ENCODE measurements at regions not wholly inside any gene's neighbourhood (a gene's known extent, or its start where the extent isn't known, plus 50 kb on each side); places are given as distances from the start of the nearest gene placed in this dataset.

- ATAC-seq, result no peak
Measured at GRCh38 chr18:28855524-28855923, 678.6 kb upstream of the CDH2 start.

GRCh38 chr18:28854964-28855363 lies 678.0 kb upstream of the CDH2 start:
- TF ChIP-seq BACH2 (CRISPR knock-in tag; IDR thresholded peaks at IDR 0.05; ENCODE audit: borderline replicate concordance) (no peak), CSDC2 (CRISPR knock-in tag; IDR thresholded peaks at IDR 0.05) (no peak), CSRNP3 (CRISPR knock-in tag; IDR thresholded peaks at IDR 0.05) (no peak), TCF4 (CRISPR knock-in tag; IDR thresholded peaks at IDR 0.05; ENCODE audit: borderline replicate concordance) (no peak), OSR1 (CRISPR knock-in tag; IDR thresholded peaks at IDR 0.05) (no peak), ARNTL (CRISPR knock-in tag; IDR thresholded peaks at IDR 0.05; ENCODE audit: borderline replicate concordance, low read depth) (no peak), GLIS3 (CRISPR knock-in tag; IDR thresholded peaks at IDR 0.05) (no peak), PPARA (CRISPR knock-in tag; IDR thresholded peaks at IDR 0.05; ENCODE audit: borderline replicate concordance) (no peak), ZFP30 (CRISPR knock-in tag; IDR thresholded peaks at IDR 0.05) (no peak), SNAI2 (CRISPR knock-in tag; IDR thresholded peaks at IDR 0.05) (no peak), ZNF8 (CRISPR knock-in tag; IDR thresholded peaks at IDR 0.05) (no peak), ESRRG (CRISPR knock-in tag; IDR thresholded peaks at IDR 0.05) (no peak), ZC3H10 (CRISPR knock-in tag; IDR thresholded peaks at IDR 0.05) (no peak), ZFP3 (CRISPR knock-in tag; IDR thresholded peaks at IDR 0.05) (no peak), ISL1 (CRISPR knock-in tag; IDR thresholded peaks at IDR 0.05) (no peak), ZNF70 (CRISPR knock-in tag; IDR thresholded peaks at IDR 0.05) (no peak)
- TF ChIP-seq, protein P1, sequence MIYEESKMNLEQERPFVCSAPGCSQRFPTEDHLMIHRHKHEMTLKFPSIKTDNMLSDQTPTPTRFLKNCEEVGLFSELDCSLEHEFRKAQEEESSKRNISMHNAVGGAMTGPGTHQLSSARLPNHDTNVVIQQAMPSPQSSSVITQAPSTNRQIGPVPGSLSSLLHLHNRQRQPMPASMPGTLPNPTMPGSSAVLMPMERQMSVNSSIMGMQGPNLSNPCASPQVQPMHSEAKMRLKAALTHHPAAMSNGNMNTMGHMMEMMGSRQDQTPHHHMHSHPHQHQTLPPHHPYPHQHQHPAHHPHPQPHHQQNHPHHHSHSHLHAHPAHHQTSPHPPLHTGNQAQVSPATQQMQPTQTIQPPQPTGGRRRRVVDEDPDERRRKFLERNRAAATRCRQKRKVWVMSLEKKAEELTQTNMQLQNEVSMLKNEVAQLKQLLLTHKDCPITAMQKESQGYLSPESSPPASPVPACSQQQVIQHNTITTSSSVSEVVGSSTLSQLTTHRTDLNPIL (CRISPR knock-in tag; IDR thresholded peaks at IDR 0.05; ENCODE audit: low read depth), result no peak
- TF ChIP-seq, protein P2, sequence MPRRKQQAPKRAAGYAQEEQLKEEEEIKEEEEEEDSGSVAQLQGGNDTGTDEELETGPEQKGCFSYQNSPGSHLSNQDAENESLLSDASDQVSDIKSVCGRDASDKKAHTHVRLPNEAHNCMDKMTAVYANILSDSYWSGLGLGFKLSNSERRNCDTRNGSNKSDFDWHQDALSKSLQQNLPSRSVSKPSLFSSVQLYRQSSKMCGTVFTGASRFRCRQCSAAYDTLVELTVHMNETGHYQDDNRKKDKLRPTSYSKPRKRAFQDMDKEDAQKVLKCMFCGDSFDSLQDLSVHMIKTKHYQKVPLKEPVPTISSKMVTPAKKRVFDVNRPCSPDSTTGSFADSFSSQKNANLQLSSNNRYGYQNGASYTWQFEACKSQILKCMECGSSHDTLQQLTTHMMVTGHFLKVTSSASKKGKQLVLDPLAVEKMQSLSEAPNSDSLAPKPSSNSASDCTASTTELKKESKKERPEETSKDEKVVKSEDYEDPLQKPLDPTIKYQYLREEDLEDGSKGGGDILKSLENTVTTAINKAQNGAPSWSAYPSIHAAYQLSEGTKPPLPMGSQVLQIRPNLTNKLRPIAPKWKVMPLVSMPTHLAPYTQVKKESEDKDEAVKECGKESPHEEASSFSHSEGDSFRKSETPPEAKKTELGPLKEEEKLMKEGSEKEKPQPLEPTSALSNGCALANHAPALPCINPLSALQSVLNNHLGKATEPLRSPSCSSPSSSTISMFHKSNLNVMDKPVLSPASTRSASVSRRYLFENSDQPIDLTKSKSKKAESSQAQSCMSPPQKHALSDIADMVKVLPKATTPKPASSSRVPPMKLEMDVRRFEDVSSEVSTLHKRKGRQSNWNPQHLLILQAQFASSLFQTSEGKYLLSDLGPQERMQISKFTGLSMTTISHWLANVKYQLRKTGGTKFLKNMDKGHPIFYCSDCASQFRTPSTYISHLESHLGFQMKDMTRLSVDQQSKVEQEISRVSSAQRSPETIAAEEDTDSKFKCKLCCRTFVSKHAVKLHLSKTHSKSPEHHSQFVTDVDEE (CRISPR knock-in tag; IDR thresholded peaks at IDR 0.05), result no peak
- TF ChIP-seq, protein P3, sequence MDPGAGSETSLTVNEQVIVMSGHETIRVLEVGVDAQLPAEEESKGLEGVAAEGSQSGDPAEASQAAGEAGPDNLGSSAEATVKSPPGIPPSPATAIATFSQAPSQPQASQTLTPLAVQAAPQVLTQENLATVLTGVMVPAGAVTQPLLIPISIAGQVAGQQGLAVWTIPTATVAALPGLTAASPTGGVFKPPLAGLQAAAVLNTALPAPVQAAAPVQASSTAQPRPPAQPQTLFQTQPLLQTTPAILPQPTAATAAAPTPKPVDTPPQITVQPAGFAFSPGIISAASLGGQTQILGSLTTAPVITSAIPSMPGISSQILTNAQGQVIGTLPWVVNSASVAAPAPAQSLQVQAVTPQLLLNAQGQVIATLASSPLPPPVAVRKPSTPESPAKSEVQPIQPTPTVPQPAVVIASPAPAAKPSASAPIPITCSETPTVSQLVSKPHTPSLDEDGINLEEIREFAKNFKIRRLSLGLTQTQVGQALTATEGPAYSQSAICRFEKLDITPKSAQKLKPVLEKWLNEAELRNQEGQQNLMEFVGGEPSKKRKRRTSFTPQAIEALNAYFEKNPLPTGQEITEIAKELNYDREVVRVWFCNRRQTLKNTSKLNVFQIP (CRISPR knock-in tag; IDR thresholded peaks at IDR 0.05; ENCODE audit: borderline replicate concordance, low read depth), result no peak
- TF ChIP-seq, protein P4, sequence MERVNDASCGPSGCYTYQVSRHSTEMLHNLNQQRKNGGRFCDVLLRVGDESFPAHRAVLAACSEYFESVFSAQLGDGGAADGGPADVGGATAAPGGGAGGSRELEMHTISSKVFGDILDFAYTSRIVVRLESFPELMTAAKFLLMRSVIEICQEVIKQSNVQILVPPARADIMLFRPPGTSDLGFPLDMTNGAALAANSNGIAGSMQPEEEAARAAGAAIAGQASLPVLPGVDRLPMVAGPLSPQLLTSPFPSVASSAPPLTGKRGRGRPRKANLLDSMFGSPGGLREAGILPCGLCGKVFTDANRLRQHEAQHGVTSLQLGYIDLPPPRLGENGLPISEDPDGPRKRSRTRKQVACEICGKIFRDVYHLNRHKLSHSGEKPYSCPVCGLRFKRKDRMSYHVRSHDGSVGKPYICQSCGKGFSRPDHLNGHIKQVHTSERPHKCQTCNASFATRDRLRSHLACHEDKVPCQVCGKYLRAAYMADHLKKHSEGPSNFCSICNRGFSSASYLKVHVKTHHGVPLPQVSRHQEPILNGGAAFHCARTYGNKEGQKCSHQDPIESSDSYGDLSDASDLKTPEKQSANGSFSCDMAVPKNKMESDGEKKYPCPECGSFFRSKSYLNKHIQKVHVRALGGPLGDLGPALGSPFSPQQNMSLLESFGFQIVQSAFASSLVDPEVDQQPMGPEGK (CRISPR knock-in tag; IDR thresholded peaks at IDR 0.05; ENCODE audit: borderline replicate concordance), result no peak
- no peak; the same call in 1 of the 3 replicates for ATAC-seq

More at GRCh38 chr18:28855524-28855923, 678.6 kb upstream of the CDH2 start:
- TF ChIP-seq RARB (CRISPR knock-in tag; IDR thresholded peaks at IDR 0.05), result no peak
- no peak for TF ChIP-seq ZFP3 (CRISPR knock-in tag; IDR thresholded peaks at IDR 0.05)
- TF ChIP-seq BACH2 (CRISPR knock-in tag; IDR thresholded peaks at IDR 0.05; ENCODE audit: borderline replicate concordance), result no peak
- TF ChIP-seq CSDC2 (CRISPR knock-in tag; IDR thresholded peaks at IDR 0.05), result no peak
- no peak for TF ChIP-seq ZNF565 (CRISPR knock-in tag; conservative IDR thresholded peaks at IDR 0.05; ENCODE audit: low read depth)
- no peak for TF ChIP-seq ZC3H10 (CRISPR knock-in tag; IDR thresholded peaks at IDR 0.05)
- TF ChIP-seq, protein P1 (CRISPR knock-in tag; IDR thresholded peaks at IDR 0.05; ENCODE audit: low read depth), result no peak
- no peak for TF ChIP-seq CSRNP3 (CRISPR knock-in tag; IDR thresholded peaks at IDR 0.05)
- no peak for TF ChIP-seq SNAI2 (CRISPR knock-in tag; IDR thresholded peaks at IDR 0.05)
- no peak for TF ChIP-seq PPARA (CRISPR knock-in tag; IDR thresholded peaks at IDR 0.05; ENCODE audit: borderline replicate concordance)
- no peak for TF ChIP-seq ZFP30 (CRISPR knock-in tag; IDR thresholded peaks at IDR 0.05)
- no peak for TF ChIP-seq TCF4 (CRISPR knock-in tag; IDR thresholded peaks at IDR 0.05; ENCODE audit: borderline replicate concordance)
- TF ChIP-seq ARNTL (CRISPR knock-in tag; IDR thresholded peaks at IDR 0.05; ENCODE audit: borderline replicate concordance, low read depth), result no peak
- no peak for TF ChIP-seq GLIS3 (CRISPR knock-in tag; IDR thresholded peaks at IDR 0.05)
- no peak for TF ChIP-seq ISL1 (CRISPR knock-in tag; IDR thresholded peaks at IDR 0.05)

Measured in SK-N-SH treated with all-trans-retinoic acid at 6 μM for 48 hours (cell line).